HG02885 (cell line): ENCODE measurements at regions not wholly inside any gene's neighbourhood (a gene's known extent, or its start where the extent isn't known, plus 50 kb on each side); places are given as distances from the start of the nearest gene placed in this dataset.

ENCODE experiments used
- ATAC-seq: cut with Tn5 transposase; IDR thresholded peaks from one replicate; pipeline ENCODE4 v1.9.1; 2021; ENCODE audit warnings: mild to moderate bottlenecking; ENCODE audit not compliant: unreplicated experiment, poor library complexity

DNA sequence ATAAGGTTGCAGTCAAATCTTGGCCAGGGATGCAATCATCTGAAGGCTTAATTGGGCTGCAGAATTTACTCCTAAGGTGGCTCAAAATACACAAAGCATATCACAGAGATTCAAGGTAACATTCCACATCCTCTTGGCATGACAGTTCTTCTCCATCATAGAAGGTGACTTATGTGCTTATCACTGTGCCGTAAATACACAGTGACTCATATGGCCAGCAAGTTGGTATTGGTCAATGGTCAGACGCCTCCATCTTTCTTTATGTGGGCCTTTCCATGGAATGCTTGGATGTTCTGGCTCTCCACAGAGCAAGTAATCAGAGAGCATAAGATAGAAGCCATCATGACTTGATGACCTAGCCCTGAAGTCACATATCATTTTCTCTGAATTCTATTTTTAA lies 168.8 kb upstream of the ST8SIA2 start:
- ATAC-seq = no peak

DNA sequence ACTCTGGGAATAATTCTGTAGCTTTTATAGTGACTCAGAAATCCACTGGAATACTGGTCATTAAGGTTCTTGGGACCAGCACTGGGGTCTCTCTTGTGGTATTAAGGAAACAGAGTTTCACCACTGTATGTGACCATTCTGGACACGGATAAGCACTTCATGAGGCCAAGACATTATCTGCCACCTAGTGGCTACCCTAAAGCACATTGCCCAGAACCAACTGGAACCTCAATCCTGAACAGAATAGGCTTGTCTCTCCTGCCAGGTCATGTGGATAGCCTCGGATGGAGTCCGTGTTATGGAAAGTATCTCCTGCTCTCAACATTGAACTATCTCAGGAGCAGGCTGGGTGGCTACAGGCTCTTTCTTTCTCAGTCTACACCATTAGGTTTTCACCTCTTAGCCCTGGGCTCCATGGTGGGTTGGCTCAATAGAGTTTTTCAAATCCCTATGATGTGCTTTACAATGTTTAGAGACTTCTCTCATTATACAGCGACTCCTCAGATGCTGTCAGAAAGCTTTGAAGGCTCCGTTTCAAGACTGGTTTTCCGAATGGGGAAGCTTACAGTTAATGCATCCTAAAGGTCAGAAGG lies 167.6 kb upstream of the ST8SIA2 start:
- peak; percentile 55 for ATAC-seq

DNA sequence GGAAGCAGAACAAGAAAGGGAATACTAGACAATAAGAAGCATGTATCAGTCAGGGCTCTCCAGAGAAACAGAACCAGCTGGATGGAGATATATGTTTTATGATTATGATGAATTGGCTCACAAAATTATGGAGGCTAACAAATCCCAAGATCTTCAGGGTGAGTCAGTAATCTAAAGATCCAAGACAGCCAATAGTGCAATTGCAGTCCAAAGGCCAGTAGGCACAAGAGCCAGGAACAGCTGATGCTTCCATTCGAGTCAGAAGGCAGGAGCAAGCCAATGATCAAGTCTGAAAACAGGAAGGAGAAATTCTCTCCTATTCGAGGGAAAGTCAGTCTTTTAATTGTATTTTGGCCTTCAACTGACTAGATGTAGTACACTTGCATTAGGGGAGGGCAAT lies 164.9 kb upstream of the ST8SIA2 start:
- no peak for ATAC-seq

DNA sequence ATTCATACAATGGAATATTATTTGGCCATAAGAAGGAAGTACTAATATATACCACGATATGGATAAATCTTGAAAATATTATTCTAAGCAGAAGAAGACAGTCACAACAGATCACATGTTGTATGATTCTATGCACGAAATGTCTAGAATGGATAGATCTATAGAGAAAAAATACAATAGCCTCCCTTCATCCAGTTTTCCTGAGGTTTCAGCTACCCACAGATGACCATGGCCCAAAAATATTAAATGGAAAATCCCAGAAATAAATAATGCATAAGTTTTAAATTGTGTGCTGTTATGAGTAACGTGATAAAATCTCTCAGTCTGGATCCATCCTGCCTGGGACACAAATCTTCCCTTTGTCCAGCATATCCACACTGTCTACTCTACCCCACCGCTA lies 162.2 kb upstream of the ST8SIA2 start:
- ATAC-seq = no peak

DNA sequence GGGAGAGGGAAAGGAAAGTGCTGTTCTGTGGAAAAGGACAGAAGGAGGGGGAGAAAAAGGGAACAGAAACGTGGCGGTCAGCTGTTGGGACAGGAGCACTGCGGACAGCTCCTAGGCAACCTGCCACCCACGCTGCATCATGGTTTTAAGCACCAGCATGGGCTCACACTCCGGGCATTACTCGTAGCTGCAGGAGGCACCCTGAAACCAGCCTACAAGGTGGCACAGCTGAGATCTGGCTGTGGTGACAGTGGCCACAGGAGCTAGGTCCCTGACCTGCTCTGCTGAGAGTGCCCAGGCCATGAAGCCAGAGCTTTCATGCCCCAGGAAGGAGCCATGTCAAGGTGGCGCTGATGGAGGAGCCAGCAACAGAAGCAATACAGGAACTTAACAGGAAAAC lies 161.4 kb upstream of the ST8SIA2 start:
- no peak for ATAC-seq

DNA sequence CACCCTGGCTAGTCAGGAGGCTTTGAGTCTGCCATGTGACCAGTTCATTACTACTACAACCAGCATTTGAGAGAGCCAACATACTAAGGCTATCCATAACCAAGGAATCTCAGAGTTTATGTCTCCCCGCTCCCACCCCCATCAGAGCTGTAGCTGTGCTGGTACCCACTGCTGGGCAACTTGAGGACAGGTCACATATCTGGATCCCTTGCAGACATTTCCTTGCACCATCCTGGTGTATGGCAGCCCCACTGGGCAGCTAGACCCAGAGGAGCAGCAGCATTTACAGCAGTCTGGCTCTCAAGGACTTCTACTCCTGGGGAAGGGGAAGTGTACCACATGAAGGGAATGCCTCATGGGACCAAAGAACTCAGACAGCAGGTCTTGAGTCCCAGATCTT lies 160.8 kb upstream of the ST8SIA2 start:
- no peak for ATAC-seq

DNA sequence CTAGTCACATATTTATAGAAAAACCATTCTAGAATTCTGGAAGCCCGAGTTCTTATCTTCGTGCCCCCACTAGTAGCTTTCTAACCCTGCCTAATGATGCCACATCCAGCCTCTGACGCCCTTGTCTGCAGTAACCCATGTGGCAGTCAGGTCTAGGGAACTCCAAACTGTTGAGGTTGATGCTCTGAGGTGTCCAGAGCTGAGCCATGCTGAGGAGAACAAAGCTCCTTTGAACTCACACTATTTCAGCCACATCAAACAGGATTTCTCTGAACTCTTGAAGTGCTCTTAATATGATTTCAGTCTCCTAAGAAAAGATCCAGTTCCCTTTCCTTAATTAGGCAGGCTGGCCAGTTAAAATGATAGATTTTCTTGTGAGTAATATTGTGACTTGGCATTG lies 150.5 kb upstream of the ST8SIA2 start:
- no peak for ATAC-seq

DNA sequence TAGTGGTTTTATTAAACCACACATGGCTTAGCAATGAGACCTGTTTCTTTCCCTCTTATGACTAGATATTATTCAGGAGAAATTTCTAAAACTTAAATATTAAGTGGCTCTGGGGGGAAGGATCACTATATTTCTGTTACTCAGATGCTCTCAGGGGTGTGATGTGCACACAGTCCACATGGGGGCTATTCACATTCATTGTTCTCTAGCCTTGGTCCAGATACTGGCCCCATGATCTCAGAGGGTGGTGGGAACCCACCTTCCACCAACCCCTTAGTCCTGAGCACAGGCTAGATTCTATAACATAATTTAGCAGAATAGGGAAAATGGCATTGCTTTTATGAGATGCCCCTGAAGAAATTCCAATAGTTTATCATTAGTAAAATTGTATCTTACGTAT lies 149.0 kb upstream of the ST8SIA2 start:
- no peak for ATAC-seq

DNA sequence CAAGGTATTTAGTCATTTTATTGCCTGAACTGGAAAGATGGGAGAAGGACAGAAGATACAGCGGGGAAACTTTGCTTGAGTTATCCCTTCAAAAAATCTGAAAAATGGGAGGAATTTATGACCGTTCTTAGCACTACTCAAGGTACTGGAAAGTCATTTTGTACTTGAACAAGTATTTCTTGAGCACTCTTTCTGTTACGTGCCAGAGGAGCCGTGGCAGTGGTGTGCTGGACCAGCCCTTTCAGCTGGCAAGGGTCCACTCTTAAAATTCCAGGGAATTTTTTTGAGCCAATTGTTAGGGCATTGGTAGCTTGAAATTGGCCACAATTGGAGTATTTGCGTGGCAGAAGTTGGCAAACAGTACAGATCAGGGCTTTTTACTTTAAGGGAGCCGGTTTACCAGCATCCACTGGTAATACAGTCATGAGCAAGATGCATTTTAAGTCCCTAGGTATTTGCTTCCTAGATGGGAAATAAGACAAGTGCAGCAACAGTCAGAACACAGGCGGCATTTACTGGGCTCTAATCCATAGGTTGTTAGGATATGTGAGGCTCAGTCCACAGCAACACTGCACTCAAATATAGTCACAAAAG lies 145.9 kb upstream of the ST8SIA2 start:
- no peak for ATAC-seq

DNA sequence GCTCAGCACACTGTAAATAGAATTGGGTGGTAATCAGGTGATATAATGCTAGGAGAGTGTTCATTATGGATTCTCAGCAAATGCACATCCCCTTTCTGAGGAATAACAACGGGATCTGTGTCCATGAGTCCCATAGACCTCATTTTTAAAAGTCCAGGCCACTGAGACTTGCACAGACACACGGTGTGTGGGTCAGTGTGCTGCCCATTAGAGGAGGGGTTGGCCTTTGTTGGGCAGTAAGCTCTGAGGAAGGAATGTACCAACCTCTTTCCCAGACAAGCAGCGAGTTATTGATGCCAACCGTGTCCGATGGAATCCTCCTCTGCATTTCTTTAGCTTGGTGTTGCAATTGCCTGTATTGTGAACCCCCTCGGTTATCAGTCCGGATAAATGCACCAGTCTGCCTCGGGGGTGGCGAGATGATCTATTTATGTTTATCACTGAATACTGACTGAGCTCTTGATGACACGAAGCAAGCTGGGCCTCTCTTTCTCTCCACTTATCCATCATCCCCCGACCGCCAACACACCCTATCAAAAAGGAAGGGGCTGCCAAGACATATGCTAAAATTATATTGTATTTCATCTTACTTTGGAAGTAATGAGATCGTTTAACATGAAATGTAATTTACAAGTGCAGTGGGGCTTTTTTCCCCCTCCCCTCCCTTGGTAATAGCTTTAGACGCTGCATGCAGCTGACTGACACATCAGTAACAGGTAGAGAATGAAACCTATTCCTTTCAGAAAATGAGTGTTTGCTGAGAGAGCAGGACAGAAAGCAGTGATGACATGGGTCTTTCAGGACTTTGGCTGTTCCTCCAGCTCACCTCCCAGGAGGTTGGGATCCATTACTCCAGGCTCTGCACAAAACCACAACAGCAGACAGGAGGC lies 126.6 kb upstream of the ST8SIA2 start:
- ATAC-seq = no peak

DNA sequence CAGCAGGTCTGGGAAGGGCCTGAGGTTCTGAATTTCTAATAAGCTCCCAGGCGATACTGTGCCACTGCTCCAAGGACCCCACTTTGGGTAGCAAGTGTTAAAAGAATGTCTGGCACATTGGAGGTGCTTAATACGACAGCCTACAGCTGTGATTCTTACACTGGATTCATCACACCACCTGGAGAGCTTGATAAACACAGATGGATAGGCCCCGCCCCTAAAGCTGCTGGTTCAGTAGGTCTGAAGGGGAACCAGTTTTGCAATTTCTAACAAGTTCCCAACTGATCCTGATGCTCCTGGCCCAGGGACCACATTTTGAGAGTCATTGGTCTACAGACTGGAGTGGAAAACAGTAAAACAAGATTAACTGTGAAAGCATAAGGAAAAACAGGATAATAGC lies 124.8 kb upstream of the ST8SIA2 start:
- no peak for ATAC-seq

DNA sequence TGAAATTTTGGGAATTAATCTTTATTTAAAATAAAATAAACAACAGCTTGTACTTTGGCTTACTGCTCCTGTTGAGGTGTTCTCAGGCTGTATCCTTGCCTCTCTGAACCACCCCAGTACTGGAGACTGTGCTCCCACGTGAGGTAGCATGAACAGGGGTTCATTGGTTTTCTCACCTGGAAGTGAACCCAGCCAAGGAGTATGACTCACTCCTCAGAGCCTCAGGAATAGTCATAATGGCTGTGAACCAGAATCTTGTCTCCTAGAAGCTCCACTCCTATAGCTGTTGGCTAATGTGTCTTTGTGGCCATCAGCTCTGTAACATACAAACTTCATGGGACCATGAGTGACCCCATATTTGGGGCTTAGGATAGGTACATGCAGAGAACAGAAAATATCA lies 122.5 kb upstream of the ST8SIA2 start:
- no peak for ATAC-seq

DNA sequence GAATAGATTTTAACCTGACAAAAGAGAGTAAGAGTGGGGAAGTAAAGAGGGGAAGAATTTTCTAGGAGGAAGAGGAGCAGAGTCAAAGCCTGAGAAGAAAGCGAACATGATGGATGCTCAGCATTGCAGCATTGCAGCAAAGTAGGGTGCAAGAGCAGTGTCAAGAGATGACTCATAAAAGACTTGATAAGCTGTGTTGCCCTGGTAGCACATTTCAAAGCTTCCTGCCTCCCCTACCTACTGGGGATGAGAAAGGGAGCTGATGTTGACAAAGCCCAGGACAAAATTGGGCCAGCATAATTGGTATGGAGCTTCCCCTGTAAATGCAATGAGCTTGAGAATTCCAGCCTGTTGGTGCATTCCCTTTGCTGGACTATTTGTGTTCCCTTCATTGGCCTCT lies 121.6 kb upstream of the ST8SIA2 start:
- no peak for ATAC-seq

DNA sequence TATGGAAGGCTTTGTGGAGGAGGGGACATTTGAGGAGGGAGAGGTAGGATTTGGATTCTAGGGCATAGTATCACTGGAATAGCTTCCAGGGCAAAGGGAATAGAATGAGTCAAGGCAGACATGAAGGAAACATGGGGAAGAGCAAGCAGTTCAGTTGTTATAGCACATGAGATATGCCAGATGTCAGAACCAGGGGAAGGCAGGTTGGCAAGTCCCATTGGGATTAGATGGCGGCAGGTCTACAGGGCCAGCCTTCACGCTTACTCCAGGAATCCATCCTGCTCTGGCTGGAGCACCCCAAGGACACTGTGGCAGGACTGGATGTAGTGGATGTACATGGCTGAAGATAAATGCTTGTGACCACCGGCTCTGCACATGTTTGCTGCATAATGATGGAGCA lies 120.4 kb upstream of the ST8SIA2 start:
- ATAC-seq = no peak

DNA sequence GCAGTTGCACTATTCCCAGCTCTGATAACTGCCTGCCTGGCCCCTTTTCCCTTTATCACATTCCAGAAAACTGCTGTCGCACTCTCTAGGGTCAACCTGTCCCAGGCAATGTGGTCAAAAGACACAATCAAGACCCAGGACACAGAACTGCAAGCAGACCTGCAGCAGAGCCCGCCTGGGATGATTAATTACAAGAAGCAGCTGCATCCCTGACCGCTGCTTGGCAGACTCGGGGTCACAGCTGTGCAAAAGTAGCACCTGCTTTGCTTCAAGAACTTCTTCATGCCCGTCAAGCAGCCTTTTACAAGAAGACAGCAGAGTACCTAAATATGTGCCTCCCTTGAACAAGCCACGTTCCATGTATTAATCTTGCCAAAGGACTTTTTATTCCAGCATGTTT lies 120.0 kb upstream of the ST8SIA2 start:
- no peak for ATAC-seq

DNA sequence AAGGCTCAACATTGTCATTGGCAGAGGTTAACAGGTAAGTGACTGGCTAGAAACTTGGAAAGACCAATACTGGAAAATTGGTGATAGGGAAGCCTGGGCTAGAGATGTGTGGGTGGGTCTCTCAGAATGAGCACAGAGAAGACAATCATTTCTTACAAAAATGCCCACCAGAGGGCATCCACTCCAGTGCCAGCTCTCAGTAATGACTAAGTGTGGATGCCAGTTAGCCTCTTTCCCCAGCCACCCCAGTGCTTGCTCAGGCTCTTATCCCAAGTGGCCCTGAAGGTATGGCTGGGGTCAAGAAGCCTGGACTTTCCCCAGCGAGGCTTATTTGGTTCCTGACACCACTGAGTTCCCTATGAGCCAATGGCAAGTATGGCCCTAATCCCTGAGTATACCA lies 115.9 kb upstream of the ST8SIA2 start:
- ATAC-seq = no peak

DNA sequence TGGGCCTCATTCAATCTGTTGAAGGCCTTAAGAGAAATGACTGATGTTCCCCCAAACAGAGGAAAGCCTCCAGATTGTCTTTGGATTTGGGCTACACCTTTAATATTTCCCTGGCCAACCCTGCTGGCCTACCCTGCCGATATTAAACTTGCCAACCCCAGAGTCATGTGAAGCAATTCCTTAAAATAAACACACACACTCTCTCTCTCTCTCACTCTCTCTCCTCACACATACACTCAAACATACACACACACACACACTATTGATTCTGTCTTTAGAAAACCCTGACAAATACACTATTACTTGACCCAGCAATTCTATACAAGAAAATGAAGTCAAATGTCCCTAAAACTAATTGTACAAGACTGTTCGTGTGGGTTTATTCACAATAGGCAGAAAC lies 109.9 kb upstream of the ST8SIA2 start:
- ATAC-seq = no peak

DNA sequence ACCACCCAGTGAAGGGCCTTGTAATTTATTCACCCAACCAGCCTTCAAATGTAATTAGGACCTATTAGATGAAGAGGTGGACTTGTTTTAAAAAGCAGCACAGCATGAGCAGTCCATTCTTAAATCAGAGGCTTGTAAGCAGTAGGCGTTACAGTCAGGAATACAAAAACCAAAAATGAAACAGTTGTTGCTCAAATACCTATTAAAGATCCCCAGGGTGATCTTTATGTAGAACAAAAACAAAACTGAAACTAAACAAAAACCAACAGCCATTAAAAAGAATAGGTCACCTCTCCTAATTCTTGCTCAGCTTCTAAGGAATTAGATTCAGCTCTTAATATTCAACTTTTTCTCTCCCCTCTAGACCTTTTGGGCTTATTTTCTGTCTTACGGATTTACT lies 104.9 kb upstream of the ST8SIA2 start:
- no peak for ATAC-seq

DNA sequence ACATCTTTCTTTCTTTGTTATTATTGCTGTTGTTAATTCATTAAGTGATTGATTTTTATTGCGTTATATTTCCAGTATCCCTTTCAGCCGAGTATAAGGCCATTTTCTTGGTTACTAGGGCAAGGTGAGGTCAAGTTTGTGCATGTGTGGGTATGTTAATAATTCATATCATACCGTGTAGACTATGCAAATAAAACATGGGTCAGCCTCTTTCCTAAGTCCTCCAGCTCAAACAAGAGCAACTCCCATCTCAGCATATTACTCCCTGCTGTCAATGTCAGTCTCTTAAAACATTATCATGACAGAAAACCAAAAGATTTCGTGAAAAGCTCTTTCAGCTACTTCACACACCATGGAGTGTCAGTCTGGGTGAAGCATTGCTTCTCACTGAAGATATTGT lies 103.9 kb upstream of the ST8SIA2 start:
- ATAC-seq = no peak

DNA sequence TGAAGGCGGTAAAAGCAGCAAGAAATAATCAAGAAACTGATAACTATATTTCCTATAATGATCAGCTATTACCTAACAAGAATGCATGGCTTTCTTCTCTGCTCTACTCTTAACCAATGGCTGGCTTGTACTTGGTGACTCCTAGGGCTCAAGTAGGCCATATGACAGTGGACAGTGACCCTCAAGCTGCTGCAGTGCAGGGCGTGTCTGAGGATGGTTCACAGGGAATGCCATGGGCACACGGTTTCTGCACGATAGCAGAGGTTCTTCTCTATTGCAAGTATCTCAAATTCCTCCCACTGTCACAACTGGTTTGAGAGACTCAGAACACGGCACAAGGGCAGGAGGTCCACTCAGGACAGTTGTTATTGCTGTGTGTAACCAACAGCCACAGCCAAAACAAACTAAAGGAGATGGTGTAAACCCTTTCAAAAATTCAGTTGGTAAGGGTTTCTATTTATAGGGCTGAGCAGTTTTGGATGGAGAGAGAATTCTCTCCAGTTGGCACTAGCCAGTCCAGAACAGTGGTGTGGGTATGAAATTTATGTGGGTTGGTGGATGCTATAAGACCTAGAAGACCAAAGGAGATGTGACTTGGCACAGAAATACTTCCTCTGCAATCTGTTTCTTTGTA lies 103.2 kb upstream of the ST8SIA2 start:
- ATAC-seq = no peak

DNA sequence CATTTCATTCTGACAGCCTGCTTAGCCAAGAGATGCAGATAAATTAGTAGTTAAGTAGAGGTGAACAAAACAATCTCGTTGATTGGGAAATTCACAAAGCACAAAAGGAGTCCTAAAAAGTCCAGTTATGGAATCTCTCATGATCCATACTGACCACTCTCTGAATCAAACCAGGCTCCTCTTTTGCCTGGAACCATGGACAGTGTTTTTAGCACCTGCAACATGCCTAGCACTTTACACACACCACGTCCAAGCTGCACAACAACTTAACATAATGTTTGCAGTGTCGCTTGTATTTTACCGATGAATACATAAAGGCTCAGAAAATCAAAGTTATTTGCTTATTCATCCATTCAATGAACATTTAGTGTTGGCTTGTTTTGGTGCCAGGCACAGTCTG lies 101.8 kb upstream of the ST8SIA2 start:
- ATAC-seq = no peak
